Umbilical cord (tissue), 1 donor: ENCODE measurements at regions not wholly inside any gene's neighbourhood (a gene's known extent, or its start where the extent isn't known, plus 50 kb on each side); places are given as distances from the start of the nearest gene placed in this dataset.
"Not testable (repeated sequence)": the region's sequence is repeated elsewhere in the genome, so short reads cannot be mapped to it uniquely, and the experiment has no call there.

Experiments used
- DNase-seq: peaks from one replicate; pipeline ENCODE4 v3.0.0-alpha.2; 2015; ENCODE audit warnings: low spot score

DNA sequence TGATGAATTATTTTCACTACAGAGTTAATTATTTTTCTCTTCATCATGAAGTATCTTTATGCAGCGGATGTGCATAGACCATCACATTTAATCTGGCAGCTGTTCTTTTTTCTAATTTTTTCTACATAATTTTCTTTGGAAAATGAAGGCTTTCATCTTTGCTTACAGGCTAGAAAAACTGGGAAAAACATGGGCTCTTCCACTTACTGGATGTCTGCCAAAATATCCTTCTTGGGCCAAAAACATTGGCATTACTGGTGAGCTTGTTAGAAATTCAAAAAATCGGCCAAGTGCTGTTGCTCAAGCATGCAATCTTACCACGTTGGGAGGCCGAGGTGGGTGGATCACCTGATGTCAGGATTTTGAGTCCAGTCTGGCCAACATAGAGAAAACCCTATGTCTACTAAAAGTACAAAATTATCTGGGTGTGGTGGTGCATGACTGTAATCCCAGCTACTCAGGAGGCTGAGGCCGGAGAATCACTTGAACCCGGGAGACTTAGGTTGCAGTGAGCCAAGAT, 176.8 kb downstream of the ZNF737 start:
- no peak for DNase-seq

- DNase-seq = peak; percentile 31
Observed at GRCh38 chr19:20385061-20385460, 180.5 kb downstream of the ZNF737 start.

DNA sequence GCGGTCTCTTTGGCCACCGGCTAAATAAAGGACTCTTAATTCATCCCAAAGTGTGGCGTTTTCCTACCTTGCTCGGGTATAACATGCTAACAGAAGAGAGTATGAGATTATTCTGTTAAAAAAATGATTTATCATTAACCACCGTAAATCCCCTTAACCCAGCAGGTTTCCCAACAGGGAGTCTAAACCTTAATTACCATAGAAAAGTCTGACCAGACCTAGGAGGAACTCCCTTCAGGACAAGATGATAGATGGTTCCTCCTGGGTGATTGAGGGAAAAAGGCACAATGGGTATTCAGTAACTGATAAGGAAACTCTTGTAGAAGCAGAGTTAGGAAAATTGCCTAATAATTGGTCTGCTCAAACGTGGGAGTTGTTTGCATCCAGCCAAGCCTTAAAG, 193.7 kb downstream of the ZNF737 start:
- DNase-seq = no peak

DNA sequence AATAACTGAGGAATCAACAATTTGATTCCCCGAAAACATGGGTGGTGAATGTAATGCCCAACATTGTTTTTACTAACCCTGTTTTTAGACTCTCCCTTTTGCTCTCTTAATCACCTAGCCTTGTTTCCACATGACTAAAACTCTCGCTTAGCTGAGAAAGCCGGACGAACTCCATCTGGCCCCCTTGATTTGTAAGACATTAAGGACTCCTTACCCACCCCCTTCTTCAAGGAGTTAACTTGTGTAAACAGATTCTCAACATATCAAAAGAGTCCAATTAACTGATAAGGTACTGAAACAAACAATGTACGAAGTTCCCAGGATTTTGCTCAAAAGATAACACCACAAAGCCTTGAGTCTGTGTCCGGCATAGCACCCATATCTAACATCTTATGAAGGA, 194.3 kb downstream of the ZNF737 start:
- DNase-seq = not testable (repeated sequence)

- DNase-seq = peak; percentile 46
Observed at GRCh38 chr19:20367811-20368294, 197.7 kb downstream of the ZNF737 start.

- peak; percentile 81 for DNase-seq
Observed at GRCh38 chr19:20365146-20365545, 198.1 kb downstream of the ZNF486 start.

GRCh38 chr19:20359933-20360720, 193.1 kb downstream of the ZNF486 start:
- DNase-seq = no peak

GRCh38 chr19:20358841-20359465, 191.9 kb downstream of the ZNF486 start:
- peak; percentile 40 for DNase-seq

DNA sequence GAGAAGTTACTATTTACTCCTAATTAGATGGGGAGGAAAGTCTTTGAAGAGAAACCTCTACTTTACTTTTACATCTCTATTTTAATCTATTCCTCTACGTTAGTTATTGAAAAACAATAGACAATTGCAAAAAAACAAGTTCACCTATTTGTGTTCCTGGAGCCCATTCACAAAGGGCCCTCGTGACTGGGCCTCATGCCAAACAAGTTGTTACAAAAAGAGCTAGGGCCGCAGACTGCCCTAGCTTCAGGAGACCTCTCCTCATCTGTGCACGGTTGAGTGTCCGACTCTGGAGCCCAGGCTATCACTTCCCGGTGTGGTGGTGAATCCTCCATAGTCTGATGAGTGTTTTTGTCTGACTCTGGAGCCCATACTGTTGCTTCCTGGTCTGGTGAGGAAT, 190.9 kb downstream of the ZNF486 start:
- no peak for DNase-seq

GRCh38 chr19:20351244-20351643, 184.2 kb downstream of the ZNF486 start:
- DNase-seq = no peak

DNA sequence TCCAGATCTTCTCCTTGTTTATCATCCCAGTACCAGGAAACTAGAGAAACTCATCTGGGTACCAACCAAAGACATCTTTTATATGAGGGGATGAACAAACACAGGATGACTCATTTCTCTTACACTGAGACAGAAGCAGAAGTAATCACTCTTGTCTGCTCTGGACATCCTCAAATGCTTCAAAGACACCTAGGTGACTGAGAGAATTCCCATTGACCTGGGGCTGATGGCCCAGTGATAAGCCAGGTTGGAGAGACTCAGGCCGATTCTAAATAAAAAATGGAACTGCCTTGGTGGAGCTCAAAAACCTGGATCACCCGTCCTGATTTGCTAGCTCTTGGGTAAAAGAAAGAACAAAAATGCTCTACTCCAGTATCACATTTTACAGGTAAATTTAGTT, 182.2 kb downstream of the ZNF486 start:
- no peak for DNase-seq

- DNase-seq = no peak
Observed at GRCh38 chr19:20339444-20339843, 172.4 kb downstream of the ZNF486 start.

GRCh38 chr19:20334760-20335159, 167.7 kb downstream of the ZNF486 start:
- DNase-seq = no peak

DNA sequence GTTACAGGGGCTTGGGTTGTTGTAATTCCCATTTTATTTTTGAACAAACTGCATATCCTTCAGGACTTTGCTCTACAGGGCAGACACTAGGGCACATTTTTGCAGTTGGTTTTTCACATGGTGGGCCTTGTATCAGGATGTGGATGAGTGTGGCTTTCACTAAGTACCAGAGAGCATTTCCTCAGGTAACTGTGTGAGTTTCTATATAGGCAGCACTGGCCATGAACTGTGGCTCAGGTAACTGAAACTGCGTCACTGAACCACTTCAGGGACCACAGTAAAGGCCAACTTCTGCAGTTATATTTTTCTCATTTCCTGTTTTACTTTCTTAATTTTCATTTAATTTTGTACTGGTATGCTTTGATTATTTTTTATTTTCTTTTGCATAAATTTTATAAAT, 166.5 kb downstream of the ZNF486 start:
- DNase-seq = no peak

GRCh38 chr19:20325151-20325550, 158.1 kb downstream of the ZNF486 start:
- no peak for DNase-seq

GRCh38 chr19:20321139-20321763, 154.2 kb downstream of the ZNF486 start:
- no peak for DNase-seq

DNA sequence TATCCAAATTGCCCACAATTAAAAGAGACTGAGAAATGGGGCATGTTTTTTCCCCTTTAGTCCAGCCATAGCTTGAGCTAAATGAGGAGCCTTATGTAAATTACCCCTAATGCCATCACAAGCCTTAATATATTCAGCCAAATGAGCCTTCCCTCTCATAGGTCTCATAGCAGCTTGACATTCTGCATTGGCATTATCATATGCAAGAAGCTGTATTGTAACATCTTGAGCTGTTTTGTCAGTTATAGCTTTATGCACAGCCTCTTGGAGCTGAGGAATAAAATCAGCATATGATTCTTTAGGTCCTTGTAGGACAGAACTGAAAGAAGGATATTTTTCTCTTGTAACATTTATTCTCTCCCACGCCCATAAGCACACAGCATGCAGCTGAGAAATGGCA, 153.2 kb downstream of the ZNF486 start:
- no peak for DNase-seq

- DNase-seq = no peak
Observed at GRCh38 chr19:20318616-20319015, 151.6 kb downstream of the ZNF486 start.

DNA sequence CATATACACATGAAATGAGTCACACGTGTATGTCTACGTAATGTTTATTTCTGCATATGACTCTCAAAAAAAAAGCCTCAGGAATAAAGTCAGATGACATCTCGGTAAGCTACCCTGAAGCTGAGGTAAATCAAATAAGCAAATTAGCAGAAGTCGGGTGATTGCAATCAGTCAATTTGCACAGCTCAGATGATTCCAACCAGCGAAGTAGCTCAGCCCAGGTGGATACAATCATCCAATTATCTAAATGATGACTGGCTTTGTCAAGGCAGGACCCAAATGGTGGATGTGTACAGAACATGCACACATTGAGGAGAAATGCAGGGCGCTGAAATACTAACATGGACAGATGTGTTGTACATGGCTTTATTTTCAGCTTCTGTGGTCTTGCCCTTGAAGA, 148.5 kb downstream of the ZNF486 start:
- DNase-seq = no peak

- no peak for DNase-seq
Observed at GRCh38 chr19:20313894-20314293, 146.9 kb downstream of the ZNF486 start.

DNA sequence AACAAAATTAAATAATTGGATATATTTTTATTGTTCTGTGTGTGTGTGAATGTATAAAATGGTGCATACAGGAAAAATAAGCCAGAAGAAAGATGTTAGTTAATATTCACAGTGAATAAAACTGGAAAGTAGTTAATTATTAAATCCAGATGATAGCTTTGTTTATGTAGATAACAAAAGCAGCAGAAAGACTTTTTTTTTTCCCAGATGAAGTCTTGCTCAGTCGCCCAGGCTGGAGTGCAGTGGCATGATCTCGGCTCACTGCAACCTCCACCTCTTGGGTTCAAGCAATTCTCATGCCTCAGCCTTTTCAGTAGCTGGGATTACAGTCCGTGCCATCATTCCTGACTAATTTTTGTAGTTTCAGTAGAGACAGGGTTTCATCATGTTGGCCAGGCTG, 140.1 kb downstream of the ZNF486 start:
- DNase-seq = no peak

DNA sequence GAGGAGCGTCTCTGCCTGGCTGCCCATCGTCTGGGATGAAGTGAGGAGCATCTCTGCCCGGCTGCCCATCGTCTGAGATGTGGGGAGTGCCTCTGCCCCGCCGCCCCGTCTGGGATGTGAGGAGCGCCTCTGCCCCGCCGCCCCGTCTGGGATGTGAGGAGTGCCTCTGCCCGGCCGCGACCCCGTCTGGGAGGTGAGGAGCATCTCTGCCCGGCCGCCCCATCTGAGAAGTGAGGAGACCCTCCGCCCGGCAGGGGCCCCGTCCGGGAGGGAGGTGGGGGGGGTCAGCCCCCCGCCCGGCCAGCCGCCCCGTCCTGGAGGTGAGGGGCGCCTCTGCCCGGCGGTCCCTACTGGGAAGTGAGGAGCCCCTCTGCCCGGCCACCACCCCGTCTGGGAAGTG, 129.3 kb downstream of the ZNF486 start:
- not testable (repeated sequence) for DNase-seq

GRCh38 chr19:20294181-20294580, 127.2 kb downstream of the ZNF486 start:
- no peak for DNase-seq
